Natural killer cell (primary cell): ENCODE measurements at regions not wholly inside any gene's neighbourhood (a gene's known extent, or its start where the extent isn't known, plus 50 kb on each side); places are given as distances from the start of the nearest gene placed in this dataset.

ENCODE experiments used
- ATAC-seq, 3 donors: fragments of 150-1000 bp in 2 of 3; fragments of 200-7000 bp in 1 of 3; cut with Tn5 transposase; 1 replicate in 1 of 3; 2 replicates in 2 of 3; pipeline ENCODE4 v1.10.0; 2021; ENCODE audit warnings: mild to moderate bottlenecking in 2 of 3, moderate library complexity in 2 of 3
- DNase-seq, 2 donors: peaks; one replicate each; pipeline versions ENCODE4 v3.0.0 to v3.0.0-alpha.2; 2013 to 2021; ENCODE audit warnings: mixed read lengths in 1 of 2
- H3K27ac ChIP-seq: one replicate; pipeline ENCODE4 v1.5.1; 2013; ENCODE audit warnings: mild to moderate bottlenecking, low read length
- H3K27me3 ChIP-seq: one replicate; pipeline ENCODE4 v1.6.1; 2013; ENCODE audit warnings: low read length; ENCODE audit not compliant: control insufficient read depth, insufficient read depth
- H3K36me3 ChIP-seq: one replicate; pipeline ENCODE4 v1.6.1; 2013; ENCODE audit warnings: low read length; ENCODE audit not compliant: control insufficient read depth, insufficient read depth
- H3K4me1 ChIP-seq: one replicate; pipeline ENCODE4 v1.6.1; 2013; ENCODE audit warnings: low read length; ENCODE audit not compliant: control insufficient read depth, insufficient read depth
- H3K4me3 ChIP-seq: one replicate; pipeline ENCODE4 v1.5.1; 2013; ENCODE audit warnings: low read length
- H3K9me3 ChIP-seq: one replicate; pipeline ENCODE4 v1.6.1; 2013; ENCODE audit warnings: low read length; ENCODE audit not compliant: control insufficient read depth, insufficient read depth
- H3K27ac Mint-ChIP-seq, 2 donors: one replicate each; pipeline ENCODE4 v1.8.0; 2022; ENCODE audit warnings: mild to moderate bottlenecking in 2 of 2, mixed read lengths in 2 of 2, moderate library complexity in 1 of 2
- H3K27me3 Mint-ChIP-seq, 2 donors: one replicate each; pipeline ENCODE4 v1.8.0; 2022; ENCODE audit warnings: low read depth in 2 of 2, mixed read lengths in 2 of 2
- H3K36me3 Mint-ChIP-seq: one replicate; pipeline ENCODE4 v1.8.0; 2022; ENCODE audit warnings: mixed read lengths
- H3K4me1 Mint-ChIP-seq, 2 donors: one replicate each; pipeline ENCODE4 v1.8.0; 2022; ENCODE audit warnings: mixed read lengths in 2 of 2
- H3K4me3 Mint-ChIP-seq: one replicate; pipeline ENCODE4 v1.8.0; 2022; ENCODE audit warnings: mild to moderate bottlenecking, moderate library complexity, mixed read lengths
- H3K9me3 Mint-ChIP-seq, 2 donors: one replicate each; pipeline ENCODE4 v1.8.0; 2022; ENCODE audit warnings: mixed read lengths in 2 of 2
- WGBS: methylation state at CpG from one replicate; pipeline ENCODE4 v1.1.7; 2013; ENCODE audit warnings: missing lambda C conversion rate; ENCODE audit not compliant: insufficient coverage; 5-methylcytosine and 5-hydroxymethylcytosine counted together
- intact Hi-C: fragments of 100-400 bp; cut with micrococcal nuclease; formaldehyde crosslinking; loops from one replicate; pipeline ENCODE4 v1.14.2; 2022
- TF ChIP-seq, protein P1 (sequence below): fragments of 200-600 bp; IDR thresholded peaks from one replicate; pipeline ENCODE4 v1.8.0; 2022; ENCODE audit warnings: antibody characterized with exemption

DNA sequence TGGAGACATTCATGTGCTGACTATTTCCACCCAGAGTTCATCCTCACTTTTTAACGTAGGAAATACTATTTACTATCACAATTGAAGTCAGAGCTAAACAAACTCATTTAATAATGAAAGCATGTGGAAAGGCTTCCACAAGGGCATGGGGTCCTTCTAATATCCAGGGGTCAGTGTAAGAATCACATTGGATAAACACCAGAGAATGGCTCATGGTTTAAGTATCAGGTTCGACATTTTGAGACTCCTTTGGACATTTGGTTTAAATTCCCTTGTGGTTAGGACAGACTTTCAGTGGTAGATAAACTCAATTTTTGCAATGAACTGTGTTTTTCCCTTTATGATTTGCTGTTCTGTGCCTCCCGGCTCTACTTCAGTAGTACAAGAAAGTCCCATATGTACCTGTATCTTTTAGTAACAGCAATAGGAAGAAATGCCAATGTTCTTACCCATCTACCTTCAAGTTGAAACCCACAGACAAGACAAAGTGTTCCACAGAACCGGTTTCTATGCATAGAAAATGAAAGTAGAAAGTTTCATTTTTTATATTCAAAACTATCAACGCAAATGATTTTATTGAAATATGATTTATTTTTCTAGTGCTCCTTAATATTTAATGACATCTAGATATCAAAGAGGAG lies 589.0 kb upstream of the FAM241A start:
- TF ChIP-seq, protein P1, sequence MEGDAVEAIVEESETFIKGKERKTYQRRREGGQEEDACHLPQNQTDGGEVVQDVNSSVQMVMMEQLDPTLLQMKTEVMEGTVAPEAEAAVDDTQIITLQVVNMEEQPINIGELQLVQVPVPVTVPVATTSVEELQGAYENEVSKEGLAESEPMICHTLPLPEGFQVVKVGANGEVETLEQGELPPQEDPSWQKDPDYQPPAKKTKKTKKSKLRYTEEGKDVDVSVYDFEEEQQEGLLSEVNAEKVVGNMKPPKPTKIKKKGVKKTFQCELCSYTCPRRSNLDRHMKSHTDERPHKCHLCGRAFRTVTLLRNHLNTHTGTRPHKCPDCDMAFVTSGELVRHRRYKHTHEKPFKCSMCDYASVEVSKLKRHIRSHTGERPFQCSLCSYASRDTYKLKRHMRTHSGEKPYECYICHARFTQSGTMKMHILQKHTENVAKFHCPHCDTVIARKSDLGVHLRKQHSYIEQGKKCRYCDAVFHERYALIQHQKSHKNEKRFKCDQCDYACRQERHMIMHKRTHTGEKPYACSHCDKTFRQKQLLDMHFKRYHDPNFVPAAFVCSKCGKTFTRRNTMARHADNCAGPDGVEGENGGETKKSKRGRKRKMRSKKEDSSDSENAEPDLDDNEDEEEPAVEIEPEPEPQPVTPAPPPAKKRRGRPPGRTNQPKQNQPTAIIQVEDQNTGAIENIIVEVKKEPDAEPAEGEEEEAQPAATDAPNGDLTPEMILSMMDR = no peak
- H3K36me3 ChIP-seq = no peaks in the 10 kb centered on the region
- intact Hi-C loops = no loop called here
- H3K36me3 Mint-ChIP-seq = no peaks in the 10 kb centered on the region
- H3K9me3 ChIP-seq = no peaks in the 10 kb centered on the region
- H3K27me3 Mint-ChIP-seq = no peaks in the 10 kb centered on the region
- H3K4me1 ChIP-seq = no peaks in the 10 kb centered on the region
- H3K4me1 Mint-ChIP-seq = no peaks in the 10 kb centered on the region
- H3K27me3 ChIP-seq = no peaks in the 10 kb centered on the region
- H3K4me3 ChIP-seq = no peak overlapping the region
- peaks cover 12 to 17% of the 10 kb centered on the region in 2 donors for H3K9me3 Mint-ChIP-seq
- no peak overlapping the region for H3K27ac ChIP-seq
- ATAC-seq (no peak), DNase-seq (no peak)
- no peak overlapping the region for H3K27ac Mint-ChIP-seq
- H3K4me3 Mint-ChIP-seq = no peak overlapping the region
- 73% methylated on average over 3 of the region's 5 CpGs for WGBS

DNA sequence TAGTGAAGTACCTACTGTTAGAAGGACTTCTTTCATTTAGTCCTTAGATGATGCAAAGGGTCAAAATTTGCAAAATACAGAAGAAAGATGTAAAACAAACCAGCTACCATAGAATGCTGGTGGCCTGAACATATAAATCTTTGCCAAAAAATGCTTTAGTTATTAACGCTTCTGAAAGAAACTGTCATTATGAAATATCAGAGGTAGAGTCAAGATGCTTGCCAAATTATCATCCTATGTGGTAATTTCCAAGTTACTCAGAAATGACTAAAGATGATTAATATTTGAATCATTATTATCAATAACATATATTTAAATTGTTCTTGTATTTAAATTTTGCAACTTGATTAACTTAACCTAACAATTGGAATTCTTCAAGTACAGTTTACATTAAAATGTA lies 588.4 kb upstream of the FAM241A start:
- no peak overlapping the region for H3K4me3 ChIP-seq
- no peak overlapping the region for H3K27ac Mint-ChIP-seq
- TF ChIP-seq, protein P1 = no peak
- intact Hi-C loops = no loop called here
- H3K27me3 Mint-ChIP-seq = no peaks in the 10 kb centered on the region
- H3K27ac ChIP-seq = no peak overlapping the region
- no peaks in the 10 kb centered on the region for H3K4me1 Mint-ChIP-seq
- H3K9me3 ChIP-seq = no peaks in the 10 kb centered on the region
- no peak for DNase-seq
- WGBS = no CpG with 5 or more reads among the region's 1 CpG
- H3K4me1 ChIP-seq = no peaks in the 10 kb centered on the region
- H3K27me3 ChIP-seq = no peaks in the 10 kb centered on the region
- H3K4me3 Mint-ChIP-seq = no peak overlapping the region
- no peak for ATAC-seq
- no peaks in the 10 kb centered on the region for H3K36me3 Mint-ChIP-seq
- H3K9me3 Mint-ChIP-seq = peaks cover 10 to 17% of the 10 kb centered on the region in 2 donors
- H3K36me3 ChIP-seq = no peaks in the 10 kb centered on the region

DNA sequence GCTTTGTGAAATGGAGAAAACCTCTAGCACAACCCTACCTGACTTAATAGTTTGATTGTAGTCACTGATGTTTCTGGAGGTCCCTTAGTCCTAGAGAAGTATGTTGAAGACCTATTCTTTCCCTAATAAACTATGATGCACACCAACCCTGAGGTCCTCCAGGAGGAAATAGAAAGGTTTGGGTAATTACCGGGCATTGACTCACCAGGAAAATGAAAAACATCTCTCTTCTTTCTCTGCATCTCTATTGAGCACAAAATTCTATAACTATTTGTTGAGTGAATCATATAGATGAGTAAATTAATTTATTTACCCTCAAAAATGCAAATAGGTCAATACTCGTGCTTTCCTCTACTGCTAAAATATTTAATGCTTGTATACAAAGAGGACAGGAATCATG lies 582.4 kb upstream of the FAM241A start:
- DNase-seq = no peak
- Histone ChIP-seq H3K27me3 (no peaks in the 10 kb centered on the region), H3K4me3 (no peak overlapping the region), H3K36me3 (no peaks in the 10 kb centered on the region), H3K4me1 (no peaks in the 10 kb centered on the region), H3K9me3 (no peaks in the 10 kb centered on the region), H3K27ac (no peak overlapping the region)
- Mint-ChIP-seq H3K9me3 (peaks cover 18 to 21% of the 10 kb centered on the region in 2 donors), H3K27ac (no peak overlapping the region), H3K4me3 (no peak overlapping the region), H3K4me1 (no peaks in the 10 kb centered on the region), H3K36me3 (no peaks in the 10 kb centered on the region), H3K27me3 (no peaks in the 10 kb centered on the region)
- no CpG with 5 or more reads among the region's 2 CpGs for WGBS
- TF ChIP-seq, protein P1 = no peak
- ATAC-seq = no peak
- intact Hi-C loops = no loop called here

DNA sequence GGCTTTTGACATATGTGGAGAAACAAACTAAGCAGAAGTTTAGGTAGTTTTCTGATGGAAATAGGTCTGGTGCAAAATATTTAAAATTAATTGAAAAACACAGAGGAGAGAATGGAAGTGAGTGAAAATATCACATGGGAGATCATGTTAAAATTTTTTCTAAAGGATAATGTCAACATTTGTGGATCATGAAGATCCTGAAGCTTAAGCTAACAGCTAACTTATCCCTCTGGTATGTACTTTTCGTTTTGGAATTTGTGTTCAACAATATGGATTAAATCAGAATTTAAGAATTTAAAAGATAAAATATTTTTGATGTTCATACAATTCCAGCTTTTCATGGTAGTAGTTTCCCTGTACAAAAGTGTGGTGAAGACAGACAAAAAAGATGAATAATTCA lies 572.8 kb upstream of the FAM241A start:
- DNase-seq (no peak), ATAC-seq (no peak)
- Histone ChIP-seq H3K4me1 (no peaks in the 10 kb centered on the region), H3K36me3 (no peaks in the 10 kb centered on the region), H3K4me3 (no peak overlapping the region), H3K27ac (no peak overlapping the region), H3K9me3 (no peaks in the 10 kb centered on the region), H3K27me3 (no peaks in the 10 kb centered on the region)
- intact Hi-C loops = no loop called here
- H3K27ac Mint-ChIP-seq = no peak overlapping the region
- no peaks in the 10 kb centered on the region for H3K36me3 Mint-ChIP-seq
- H3K27me3 Mint-ChIP-seq = no peaks in the 10 kb centered on the region
- TF ChIP-seq, protein P1 = no peak
- no CpG with 5 or more reads among the region's 1 CpG for WGBS
- H3K4me1 Mint-ChIP-seq = no peaks in the 10 kb centered on the region
- no peak overlapping the region for H3K4me3 Mint-ChIP-seq
- peaks cover 7 to 16% of the 10 kb centered on the region in 2 donors for H3K9me3 Mint-ChIP-seq
